Loucy (cell line): ENCODE measurements at regions not wholly inside any gene's neighbourhood (a gene's known extent, or its start where the extent isn't known, plus 50 kb on each side); places are given as distances from the start of the nearest gene placed in this dataset.

Experiments
- H2AFZ ChIP-seq: fragments of 200-600 bp; sonication (generic); 2 replicates; pipeline ENCODE4 v1.6.0; 2016; ENCODE audit warnings: antibody characterized with exemption, mild to moderate bottlenecking, low read length, moderate library complexity
- H3F3A ChIP-seq: fragments of 200-600 bp; 2 replicates; pipeline ENCODE4 v1.6.0; 2016; ENCODE audit warnings: antibody characterized with exemption, low read depth, mild to moderate bottlenecking
- H3K27me3 ChIP-seq: fragments of 200-600 bp; sonication (generic); 2 replicates; pipeline ENCODE4 v1.6.1; 2014; ENCODE audit warnings: low read length, mild to moderate bottlenecking; ENCODE audit not compliant: insufficient read depth, poor library complexity, severe bottlenecking
- H3K36me3 ChIP-seq: fragments of 200-600 bp; sonication (generic); 2 replicates; pipeline ENCODE4 v1.6.1; 2016; ENCODE audit warnings: low read length; ENCODE audit not compliant: insufficient read depth
- H3K4me1 ChIP-seq: fragments of 200-600 bp; sonication (generic); 2 replicates; pipeline ENCODE4 v1.5.1; 2014; ENCODE audit warnings: low read length, mild to moderate bottlenecking; ENCODE audit not compliant: insufficient read depth, poor library complexity, severe bottlenecking
- H3K4me2 ChIP-seq: fragments of 200-600 bp; sonication (generic); 2 replicates; pipeline ENCODE4 v1.6.0; 2014; ENCODE audit warnings: antibody characterized with exemption, low read length, low read depth, mild to moderate bottlenecking; ENCODE audit not compliant: poor library complexity, severe bottlenecking
- H3K4me3 ChIP-seq: fragments of 200-600 bp; sonication (generic); 2 replicates; pipeline ENCODE4 v1.5.1; 2014; ENCODE audit warnings: low read length, mild to moderate bottlenecking, mixed read lengths; ENCODE audit not compliant: poor library complexity, severe bottlenecking
- H3K79me2 ChIP-seq: fragments of 200-600 bp; sonication (generic); 2 replicates; pipeline ENCODE4 v1.6.1; 2014; ENCODE audit warnings: low read length; ENCODE audit not compliant: insufficient read depth
- H3K9ac ChIP-seq: fragments of 200-600 bp; sonication (generic); 2 replicates; pipeline ENCODE4 v1.6.0; 2014; ENCODE audit warnings: mild to moderate bottlenecking, low read depth, low read length, moderate library complexity; ENCODE audit not compliant: poor library complexity, severe bottlenecking
- H3K9me2 ChIP-seq: fragments of 200-600 bp; sonication (generic); replicated peaks from 2 replicates; pipeline ENCODE4 v1.6.1; 2016; ENCODE audit warnings: low read depth, low read length, mixed read lengths
- H3K9me3 ChIP-seq: fragments of 200-600 bp; sonication (generic); 2 replicates; pipeline ENCODE4 v1.6.1; 2014; ENCODE audit warnings: mild to moderate bottlenecking, antibody characterized with exemption, low read length, low read depth; ENCODE audit not compliant: insufficient read depth
- H4K20me1 ChIP-seq: fragments of 200-600 bp; sonication (generic); 2 replicates; pipeline ENCODE4 v1.6.0; 2014; ENCODE audit warnings: antibody characterized with exemption, low read length, mild to moderate bottlenecking; ENCODE audit not compliant: insufficient read depth, poor library complexity, severe bottlenecking
- CTCF ChIP-seq: fragments of 200-600 bp; sonication (generic); conservative IDR thresholded peaks from 2 replicates; pipeline ENCODE4 v1.5.1; 2014; ENCODE audit warnings: mild to moderate bottlenecking, antibody characterized with exemption, low read length
- EZH2phosphoT487 ChIP-seq: fragments of 200-600 bp; IDR thresholded peaks from 2 replicates; pipeline ENCODE4 v1.6.1; 2018; ENCODE audit warnings: antibody characterized with exemption, mild to moderate bottlenecking, moderate library complexity, borderline replicate concordance

- H3K9me2 ChIP-seq = no peaks in the 10 kb centered on the region
- H3K4me1 ChIP-seq = no peaks in the 10 kb centered on the region
- no peak overlapping the region for H3K9ac ChIP-seq
- no peak overlapping the region for H3K4me3 ChIP-seq
- no peaks in the 10 kb centered on the region for H3K27me3 ChIP-seq
- no peaks in the 10 kb centered on the region for H4K20me1 ChIP-seq
- TF ChIP-seq EZH2phosphoT487 = no peak
- TF ChIP-seq CTCF = no peak
- no peak overlapping the region for H3K4me2 ChIP-seq
- H3K79me2 ChIP-seq = no peaks in the 10 kb centered on the region
- H3K36me3 ChIP-seq = no peaks in the 10 kb centered on the region
- no peak overlapping the region for H2AFZ ChIP-seq
- H3F3A ChIP-seq = no peaks in the 10 kb centered on the region
- no peaks in the 10 kb centered on the region for H3K9me3 ChIP-seq
Measured at GRCh38 chr12:116430911-116431565, 128.1 kb upstream of the MAP1LC3B2 start.

GRCh38 chr12:116431677-116432300 lies 127.4 kb upstream of the MAP1LC3B2 start:
- no peaks in the 10 kb centered on the region for H4K20me1 ChIP-seq
- H3K4me1 ChIP-seq = no peaks in the 10 kb centered on the region
- H3K4me3 ChIP-seq = no peak overlapping the region
- no peaks in the 10 kb centered on the region for H3K9me3 ChIP-seq
- no peaks in the 10 kb centered on the region for H3K27me3 ChIP-seq
- no peaks in the 10 kb centered on the region for H3K36me3 ChIP-seq
- TF ChIP-seq EZH2phosphoT487 (no peak), CTCF (no peak)
- no peaks in the 10 kb centered on the region for H3F3A ChIP-seq
- no peak overlapping the region for H2AFZ ChIP-seq
- no peaks in the 10 kb centered on the region for H3K9me2 ChIP-seq
- no peak overlapping the region for H3K4me2 ChIP-seq
- H3K9ac ChIP-seq = no peak overlapping the region
- no peaks in the 10 kb centered on the region for H3K79me2 ChIP-seq

- H3K79me2 ChIP-seq = no peaks in the 10 kb centered on the region
- no peak overlapping the region for H3K9ac ChIP-seq
- no peak overlapping the region for H3K4me3 ChIP-seq
- H3K9me2 ChIP-seq = no peaks in the 10 kb centered on the region
- no peak for TF ChIP-seq EZH2phosphoT487
- TF ChIP-seq CTCF = no peak
- no peaks in the 10 kb centered on the region for H3K36me3 ChIP-seq
- H2AFZ ChIP-seq = no peak overlapping the region
- no peaks in the 10 kb centered on the region for H3K27me3 ChIP-seq
- H3K9me3 ChIP-seq = no peaks in the 10 kb centered on the region
- H3K4me2 ChIP-seq = no peak overlapping the region
- H4K20me1 ChIP-seq = no peaks in the 10 kb centered on the region
- no peaks in the 10 kb centered on the region for H3F3A ChIP-seq
- H3K4me1 ChIP-seq = no peaks in the 10 kb centered on the region
Measured at GRCh38 chr12:116432314-116432750, 126.8 kb upstream of the MAP1LC3B2 start.
